NOMO-1 (cell line): ENCODE measurements at regions not wholly inside any gene's neighbourhood (a gene's known extent, or its start where the extent isn't known, plus 50 kb on each side); places are given as distances from the start of the nearest gene placed in this dataset.
"Not testable (repeated sequence)": the region's sequence is repeated elsewhere in the genome, so short reads cannot be mapped to it uniquely, and the experiment has no call there.

Source experiments
- DNase-seq, 2 experiments: peaks; one replicate each; lab custom pipeline; 2025; ENCODE audit not compliant: unreplicated experiment in 2 of 2; lab: John Stamatoyannopoulos, UW

- DNase-seq = no peak
These were observed 109.6 kb upstream of the KYNU start for GRCh38 chr2:142767847-142768246.

DNA sequence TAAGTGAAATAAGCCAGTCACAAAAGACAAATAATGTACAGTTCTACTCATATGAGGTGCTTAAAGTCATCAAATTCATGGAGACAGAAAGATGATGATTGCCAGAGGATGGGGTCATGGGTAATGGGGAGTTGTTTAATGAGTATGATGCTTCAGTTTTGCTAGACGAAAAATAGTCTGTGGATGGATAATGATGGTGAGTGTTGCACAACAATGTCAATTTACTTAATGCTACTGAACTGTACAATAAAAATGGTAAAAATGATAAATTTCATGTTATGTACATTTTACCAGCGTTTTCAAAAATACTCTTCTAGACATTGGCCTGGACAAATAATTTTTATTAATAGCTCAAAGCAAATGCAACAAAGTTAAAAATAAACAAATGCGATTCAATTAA, 118.5 kb upstream of the KYNU start:
- no peak for DNase-seq

DNA sequence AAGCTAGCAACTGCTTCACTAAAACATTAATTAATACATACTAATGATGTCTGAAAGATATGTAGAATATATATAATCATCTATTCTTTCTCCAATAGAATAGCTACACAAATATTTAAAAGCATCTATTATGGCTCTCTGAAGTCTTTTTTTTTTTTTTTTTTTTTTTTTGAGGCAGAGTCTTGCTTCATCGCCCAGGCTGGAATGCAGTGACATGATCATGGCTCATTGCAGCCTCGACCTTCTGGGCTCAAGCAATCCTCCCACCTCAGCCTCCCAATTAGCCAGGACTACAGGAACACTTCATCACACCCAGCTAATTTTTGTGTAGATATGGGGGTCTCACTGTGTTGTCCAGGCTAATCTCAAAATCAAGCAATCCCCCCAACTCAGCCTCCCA, 120.4 kb upstream of the KYNU start:
- no peak for DNase-seq

DNA sequence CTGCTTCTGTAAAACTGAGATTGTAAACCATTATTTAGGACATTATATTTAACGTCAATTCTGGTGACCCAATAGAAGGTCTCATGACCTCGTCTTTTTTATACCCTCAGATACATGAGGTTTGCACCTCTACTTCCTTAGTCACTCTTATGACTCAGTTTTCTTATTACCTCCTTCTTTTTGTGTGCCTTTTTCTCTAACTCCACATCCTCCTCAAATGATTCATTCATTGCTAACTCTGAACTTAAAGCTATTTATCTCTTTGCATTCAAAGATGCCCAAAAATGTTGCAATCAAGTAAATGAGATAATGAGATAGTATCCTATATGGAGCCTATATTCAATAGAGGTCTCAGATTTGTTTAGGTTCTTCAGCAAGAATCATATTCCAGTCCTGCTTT, 121.0 kb upstream of the KYNU start:
- DNase-seq = no peak

DNA sequence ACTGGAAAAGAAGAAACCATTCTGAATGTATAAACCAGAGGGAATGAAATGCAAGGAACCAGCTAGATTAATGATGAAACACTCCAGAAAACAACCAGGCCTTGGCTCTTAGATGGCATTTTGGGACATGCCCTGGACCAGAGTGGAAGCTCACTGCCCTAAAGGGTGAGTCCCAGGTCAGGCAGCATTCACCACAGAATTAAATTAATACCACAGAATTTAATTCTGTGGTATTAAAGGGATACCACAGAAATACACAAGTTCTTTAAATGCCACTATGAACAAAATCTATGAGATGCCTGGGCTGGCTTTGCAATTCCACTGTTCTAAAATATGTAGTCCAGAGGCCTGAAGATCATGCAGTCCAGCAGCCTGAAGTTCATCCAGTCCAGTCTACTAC, 122.3 kb upstream of the KYNU start:
- no peak for DNase-seq

DNA sequence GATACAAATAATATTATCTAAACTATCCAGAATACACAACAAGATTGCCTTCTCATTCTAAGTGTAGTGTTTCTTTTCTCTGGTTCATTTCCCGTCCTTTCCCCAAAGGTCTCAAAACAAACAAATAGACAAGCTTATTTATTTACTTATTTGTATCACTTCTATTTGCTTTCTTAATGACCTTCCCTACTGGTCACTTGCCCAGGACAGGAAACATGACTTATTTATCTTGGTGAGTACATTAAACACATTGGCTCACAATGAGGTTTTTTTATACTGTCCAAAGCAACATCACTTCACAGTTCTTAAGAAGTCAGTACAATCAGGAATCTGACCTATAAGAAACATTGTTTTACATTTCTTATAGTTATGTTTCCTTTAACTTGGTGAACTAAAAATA, 123.3 kb upstream of the KYNU start:
- no peak for DNase-seq

- no peak for DNase-seq
These were observed 126.6 kb upstream of the KYNU start for GRCh38 chr2:142750858-142751257.

DNA sequence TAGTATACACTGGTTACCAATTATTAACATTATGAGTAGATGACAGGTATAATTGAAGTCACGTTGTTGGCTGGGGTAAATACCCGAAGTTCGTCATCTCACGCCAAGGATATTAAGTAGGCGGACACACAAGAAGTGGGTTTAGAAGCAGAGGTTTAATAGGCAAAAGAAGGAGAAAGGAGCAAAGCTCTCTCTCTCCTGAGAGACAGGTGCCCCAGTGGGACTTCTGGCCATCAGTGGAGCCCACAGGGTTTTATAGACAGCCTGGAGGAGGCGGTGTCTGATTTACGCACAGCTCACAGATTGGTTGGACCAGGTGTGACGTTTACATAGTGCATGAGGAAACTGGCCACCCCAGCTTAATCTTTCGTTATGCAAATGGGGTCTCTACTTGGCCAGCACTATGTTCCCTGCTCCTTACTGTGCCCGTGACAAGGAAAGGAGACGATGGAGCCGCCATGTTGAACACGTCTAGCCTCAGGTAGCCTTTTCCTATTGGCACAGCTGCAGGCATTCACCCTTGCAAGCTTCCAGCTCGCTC, 128.8 kb upstream of the KYNU start:
- DNase-seq = no peak

DNA sequence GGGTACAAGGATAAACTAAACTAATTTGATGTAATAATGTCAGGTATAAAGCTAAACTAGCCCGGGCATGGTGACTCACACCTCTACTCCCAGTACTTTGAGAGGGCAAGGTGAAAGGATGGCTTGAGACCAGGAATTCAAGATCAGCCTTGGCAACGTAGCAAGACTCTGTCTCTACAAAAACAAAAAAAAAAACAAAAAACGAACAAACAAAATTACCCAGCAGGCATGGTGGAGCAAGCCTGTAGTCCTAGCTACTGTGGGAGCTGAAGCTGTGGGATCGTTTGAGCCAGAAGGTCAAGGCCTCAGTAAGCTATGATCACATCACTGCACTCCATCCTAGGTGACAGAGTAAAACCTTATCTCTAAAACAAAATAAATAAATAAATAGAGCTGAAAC, 131.8 kb upstream of the KYNU start:
- DNase-seq = no peak

GRCh38 chr2:142742371-142743214, 134.9 kb upstream of the KYNU start:
- no peak for DNase-seq

DNA sequence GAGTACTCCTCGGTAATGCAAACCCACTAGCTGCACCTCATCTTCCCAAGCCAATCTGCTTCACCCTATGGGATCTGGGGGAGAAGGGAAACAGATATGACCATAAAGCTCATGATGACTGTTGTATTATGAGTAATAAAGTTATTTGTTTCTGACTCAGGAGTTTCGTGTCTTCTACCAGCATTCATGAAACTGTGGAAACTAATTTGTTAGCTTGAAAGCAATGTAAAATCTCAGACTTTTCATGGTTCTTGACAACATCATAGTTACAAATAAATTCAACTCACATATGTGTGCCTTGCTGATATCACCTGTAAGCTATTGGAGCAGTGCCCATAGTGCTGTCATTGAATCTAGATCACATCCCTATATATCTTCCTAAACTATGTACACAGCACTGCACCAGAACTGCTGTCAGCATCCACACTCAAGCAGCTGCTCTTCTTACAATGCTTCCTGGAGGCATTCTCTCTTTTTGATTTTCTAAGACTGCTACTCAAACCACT, 135.6 kb upstream of the KYNU start:
- DNase-seq = no peak

- DNase-seq = no peak
These were observed 142.7 kb upstream of the KYNU start for GRCh38 chr2:142734770-142735169.

- no peak for DNase-seq
These were observed 143.2 kb upstream of the KYNU start for GRCh38 chr2:142734231-142734630.

GRCh38 chr2:142729814-142730213, 147.7 kb upstream of the KYNU start:
- not testable (repeated sequence) for DNase-seq

DNA sequence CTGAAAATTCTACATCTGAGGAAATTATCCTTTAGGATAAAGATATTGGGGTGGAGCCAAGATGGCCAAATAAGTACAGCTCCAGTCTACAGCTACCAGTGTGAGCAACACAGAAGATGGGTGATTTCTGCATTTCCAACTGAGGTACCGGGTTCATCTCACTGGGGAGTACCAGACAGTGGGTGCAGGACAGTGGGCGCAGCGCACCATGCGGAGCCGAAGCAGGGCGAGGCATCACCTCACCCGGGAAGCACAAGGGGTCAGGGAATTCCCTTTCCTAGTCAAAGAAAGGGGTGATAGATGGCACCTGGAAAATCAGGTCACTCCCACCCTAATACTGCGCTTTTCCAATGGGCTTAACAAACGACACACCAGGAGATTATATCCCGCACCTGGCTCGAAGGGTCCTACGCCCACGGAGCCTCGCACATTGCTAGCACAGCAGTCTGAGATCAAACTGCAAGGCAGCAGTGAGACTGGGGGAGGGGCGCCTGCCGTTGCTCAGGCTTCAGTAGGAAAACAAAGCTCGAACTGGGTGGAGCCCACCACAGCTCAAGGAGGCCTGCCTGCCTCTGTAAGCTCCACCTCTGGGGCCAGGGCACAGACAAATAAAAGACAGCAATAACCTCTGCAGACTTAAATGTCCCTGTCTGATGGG, 149.5 kb upstream of the KYNU start:
- DNase-seq = not testable (repeated sequence)

DNA sequence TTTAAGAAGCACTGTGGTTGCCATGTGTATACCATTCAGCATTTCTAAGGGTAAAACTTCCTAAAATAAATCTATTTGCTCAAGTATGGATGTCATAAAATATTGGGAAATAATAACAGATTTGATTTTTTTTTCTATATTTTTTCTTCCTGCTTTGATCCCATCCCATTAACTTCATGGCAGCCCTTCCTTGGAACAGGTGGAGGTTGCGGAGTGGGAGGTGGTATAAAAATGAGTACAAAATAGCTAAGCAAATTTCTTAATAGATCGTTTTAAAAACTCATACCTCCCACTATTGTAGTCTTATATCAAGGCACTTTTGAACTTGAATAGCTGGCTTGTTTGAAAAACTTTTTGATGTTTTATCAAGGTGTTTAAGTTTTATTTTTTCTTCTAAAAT, 152.1 kb upstream of the KYNU start:
- no peak for DNase-seq

DNA sequence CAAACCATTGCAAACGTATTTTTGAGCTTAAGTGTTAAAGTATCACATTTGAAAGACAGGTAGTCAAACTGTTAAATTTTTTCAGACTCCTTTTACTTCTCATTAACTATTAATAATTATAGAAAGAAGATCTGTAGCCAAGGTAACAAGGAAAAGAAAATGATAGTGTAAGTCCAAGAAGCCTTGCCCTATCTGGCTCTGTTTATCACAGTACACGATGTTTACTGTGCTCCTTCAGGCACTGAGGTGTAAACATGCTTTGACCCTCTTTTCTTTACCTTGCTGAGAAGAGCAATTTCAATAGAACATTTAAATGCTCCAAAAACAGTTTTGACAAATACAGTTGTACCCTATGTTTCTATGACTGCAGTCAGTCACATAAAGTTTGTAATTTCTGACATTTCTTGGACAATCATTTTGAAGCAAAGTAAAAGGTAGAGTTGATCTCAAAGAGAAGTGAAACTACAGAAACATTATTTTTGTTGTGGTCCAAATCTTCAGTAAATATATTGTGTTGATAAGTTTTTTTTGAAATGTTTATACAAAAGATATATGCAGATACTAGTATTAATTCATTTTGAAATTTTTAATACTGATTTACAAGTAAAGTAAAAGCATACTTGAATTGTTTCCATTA, 152.6 kb upstream of the KYNU start:
- no peak for DNase-seq

- no peak for DNase-seq
These were observed 153.3 kb upstream of the KYNU start for GRCh38 chr2:142724186-142724585.

- DNase-seq = no peak
These were observed 154.2 kb upstream of the KYNU start for GRCh38 chr2:142723236-142723635.

DNA sequence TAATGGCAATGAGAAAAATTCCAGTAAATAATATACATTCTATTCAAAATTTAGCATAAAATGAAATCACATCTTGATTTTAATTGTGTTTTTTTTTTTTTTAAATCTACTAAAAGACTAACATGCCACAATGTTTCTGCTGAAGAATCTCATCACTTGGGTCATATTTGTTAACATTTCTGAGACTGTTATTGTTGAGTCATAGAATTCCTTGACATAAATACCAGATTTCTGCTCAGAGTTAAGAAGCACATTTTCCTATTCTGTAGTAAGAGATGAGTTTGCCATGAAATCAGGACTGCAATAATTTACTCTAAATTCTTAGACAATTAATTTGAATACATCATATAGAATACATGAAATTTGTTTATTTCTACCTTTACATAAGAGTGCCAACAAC, 154.9 kb upstream of the KYNU start:
- no peak for DNase-seq

DNA sequence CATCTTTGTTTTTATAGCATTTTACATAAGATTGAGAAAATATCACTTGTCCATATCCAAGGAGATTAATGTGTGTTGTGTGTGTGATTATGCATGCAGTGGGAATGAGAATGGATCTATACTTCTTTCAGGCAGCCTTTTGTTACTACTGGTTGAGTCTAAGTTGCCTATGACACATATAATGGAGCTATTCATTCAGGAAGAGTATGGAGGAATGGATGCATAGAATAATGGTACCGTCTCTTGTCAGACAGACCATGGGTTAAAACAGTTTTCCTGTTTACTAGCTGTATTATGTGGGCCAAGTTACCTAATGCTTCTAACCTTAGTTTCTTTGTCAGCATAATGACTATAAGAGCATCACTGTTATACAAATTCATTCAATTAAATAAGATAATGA, 155.4 kb upstream of the KYNU start:
- no peak for DNase-seq
